Activated CD4-positive, alpha-beta memory T cell treated with anti-CD3 and anti-CD28 coated beads for 36 hours (primary cell): ENCODE measurements at regions not wholly inside any gene's neighbourhood (a gene's known extent, or its start where the extent isn't known, plus 50 kb on each side); places are given as distances from the start of the nearest gene placed in this dataset.

Experiments used
- CTCF ChIA-PET: fragments of 350-600 bp; sonication (Branson Sonifier 250); formaldehyde crosslinking; loops from one replicate; lab custom pipeline; 2021; ENCODE audit warnings: antibody characterized with exemption, inconsistent platforms; lab: Charles Lee
- POLR2A ChIA-PET: fragments of 350-600 bp; sonication (Branson Sonifier 250); formaldehyde crosslinking; loops from one replicate; lab custom pipeline; 2021; ENCODE audit warnings: antibody characterized with exemption; lab: Charles Lee
- DNase-seq: peaks from one replicate; pipeline ENCODE4 v3.0.0-alpha.2; 2020
- H3K27ac Mint-ChIP-seq: one replicate; pipeline ENCODE4 v1.8.0; 2021; ENCODE audit warnings: mixed read lengths
- H3K27me3 Mint-ChIP-seq: one replicate; pipeline ENCODE4 v1.8.0; 2021; ENCODE audit warnings: mixed read lengths
- H3K36me3 Mint-ChIP-seq: one replicate; pipeline ENCODE4 v1.8.0; 2021; ENCODE audit warnings: mixed read lengths
- H3K4me1 Mint-ChIP-seq: one replicate; pipeline ENCODE4 v1.8.0; 2021; ENCODE audit warnings: low read depth, mixed read lengths
- H3K4me3 Mint-ChIP-seq: one replicate; pipeline ENCODE4 v1.8.0; 2021; ENCODE audit warnings: mild to moderate bottlenecking, mixed read lengths
- H3K9me3 Mint-ChIP-seq: one replicate; pipeline ENCODE4 v1.8.0; 2021; ENCODE audit warnings: mixed read lengths
- intact Hi-C: fragments of 100-400 bp; cut with micrococcal nuclease; formaldehyde crosslinking; loops from one replicate; pipeline ENCODE4 v1.15.1; 2023

DNA sequence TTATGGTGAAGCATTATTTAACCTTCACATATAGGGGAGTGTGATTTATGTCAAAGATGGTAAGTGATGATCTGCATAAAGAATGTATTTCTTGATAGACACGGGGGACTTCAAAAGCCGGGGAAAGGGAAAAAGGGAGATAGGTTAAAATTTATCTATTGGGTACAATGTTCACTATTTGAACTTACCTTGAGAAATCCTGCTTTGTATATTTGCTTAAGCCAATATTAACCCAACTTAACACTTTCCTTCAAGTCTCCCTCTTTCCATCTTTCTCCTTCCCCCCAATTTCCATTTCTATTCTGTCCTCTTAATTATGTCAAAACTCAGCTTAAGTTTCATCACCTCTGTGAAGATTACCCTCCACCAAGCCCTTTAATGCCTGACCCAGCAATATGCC, 149.0 kb upstream of the ANK2 start:
- H3K9me3 Mint-ChIP-seq = no peaks in the 10 kb centered on the region
- intact Hi-C loops = no loop called here
- H3K36me3 Mint-ChIP-seq = no peaks in the 10 kb centered on the region
- DNase-seq = no peak
- ChIA-PET POLR2A (no interaction called here), CTCF (no interaction called here)
- H3K4me3 Mint-ChIP-seq = no peak overlapping the region
- no peaks in the 10 kb centered on the region for H3K4me1 Mint-ChIP-seq
- peaks cover 7% of the 10 kb centered on the region for H3K27me3 Mint-ChIP-seq
- no peak overlapping the region for H3K27ac Mint-ChIP-seq

DNA sequence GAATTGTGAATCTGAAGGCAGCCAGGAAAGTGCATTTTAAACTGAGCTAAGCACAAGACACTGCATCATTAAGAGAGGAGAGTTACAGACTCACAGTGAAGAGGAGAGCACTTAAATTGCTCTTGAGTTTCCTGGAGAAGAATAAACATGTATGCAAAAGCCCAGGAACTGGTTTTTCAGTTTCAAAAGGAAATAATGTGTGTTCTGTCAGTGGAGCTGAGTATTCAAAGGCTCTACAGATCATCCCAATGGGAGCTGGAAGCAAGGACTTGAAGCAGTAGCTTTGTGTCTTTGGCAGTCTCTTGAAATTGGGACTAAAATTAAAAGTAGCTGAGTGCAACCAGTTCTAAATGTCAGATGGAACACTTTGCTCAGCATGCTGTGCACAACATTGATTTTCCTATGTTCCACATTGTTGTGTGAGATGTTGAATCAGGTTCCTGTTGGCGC, 147.5 kb upstream of the ANK2 start:
- DNase-seq = no peak
- intact Hi-C loops = no loop called here
- no peaks in the 10 kb centered on the region for H3K4me1 Mint-ChIP-seq
- no peak overlapping the region for H3K4me3 Mint-ChIP-seq
- H3K9me3 Mint-ChIP-seq = no peaks in the 10 kb centered on the region
- ChIA-PET CTCF (interaction anchor here (0.7 kb wide), 1 partner anchor 392 kb away, joined by 4 read pairs; no protein-coding TSS in a partner anchor), POLR2A (no interaction called here)
- peaks cover 7% of the 10 kb centered on the region for H3K27me3 Mint-ChIP-seq
- no peak overlapping the region for H3K27ac Mint-ChIP-seq
- H3K36me3 Mint-ChIP-seq = no peaks in the 10 kb centered on the region

- intact Hi-C loops = no loop called here
- ChIA-PET POLR2A (no interaction called here), CTCF (no interaction called here)
- Mint-ChIP-seq H3K4me1 (peaks cover 5% of the 10 kb centered on the region), H3K4me3 (no peak overlapping the region), H3K36me3 (no peaks in the 10 kb centered on the region), H3K27me3 (peaks cover 9% of the 10 kb centered on the region), H3K27ac (no peak overlapping the region), H3K9me3 (no peaks in the 10 kb centered on the region)
- no peak for DNase-seq
Measured at GRCh38 chr4:112905728-112906127, 143.7 kb upstream of the ANK2 start.

- Mint-ChIP-seq H3K4me1 (peaks cover 5% of the 10 kb centered on the region), H3K36me3 (no peaks in the 10 kb centered on the region), H3K9me3 (no peaks in the 10 kb centered on the region), H3K4me3 (no peak overlapping the region), H3K27me3 (peaks cover 9% of the 10 kb centered on the region), H3K27ac (no peak overlapping the region)
- DNase-seq = no peak
- POLR2A ChIA-PET = no interaction called here
- intact Hi-C loops = no loop called here
- CTCF ChIA-PET = no interaction called here
Measured at GRCh38 chr4:112908511-112908910, 140.9 kb upstream of the ANK2 start.

DNA sequence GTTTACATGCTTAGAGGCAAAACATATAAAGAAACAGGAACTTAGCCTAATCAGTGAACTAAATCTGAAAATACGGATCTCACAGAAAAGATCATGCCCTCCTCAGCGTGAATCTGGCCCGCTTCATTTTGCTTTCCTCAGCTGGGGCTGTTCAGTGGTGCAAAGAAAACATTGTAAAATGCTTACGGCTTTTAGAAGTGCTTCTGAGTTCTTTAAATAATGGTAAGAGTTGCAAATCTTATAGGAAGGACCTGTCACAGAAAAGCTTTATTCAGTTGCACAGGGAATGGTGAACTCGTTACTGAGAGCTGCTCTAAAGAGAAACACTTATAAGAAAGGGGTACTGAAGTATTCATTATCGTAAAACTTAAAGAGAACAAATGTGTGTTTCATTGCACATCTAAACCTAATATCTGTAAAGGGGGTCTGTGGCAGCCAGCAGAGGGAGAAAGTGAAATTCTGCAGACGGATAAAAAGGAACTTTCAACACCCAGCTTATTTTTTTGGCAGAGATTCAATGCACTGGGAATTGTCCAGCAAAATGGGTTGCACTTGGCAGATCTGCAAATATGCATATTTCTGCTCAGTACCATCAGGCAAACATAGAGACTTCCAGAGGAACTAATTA, 139.2 kb upstream of the ANK2 start:
- no peak overlapping the region for H3K4me3 Mint-ChIP-seq
- CTCF ChIA-PET = interaction anchor here (0.7 kb wide), 1 partner anchor 28 kb away, joined by 4 read pairs; no protein-coding TSS in a partner anchor
- POLR2A ChIA-PET = no interaction called here
- peaks cover 7% of the 10 kb centered on the region for H3K27me3 Mint-ChIP-seq
- no peak overlapping the region for H3K27ac Mint-ChIP-seq
- no peak for DNase-seq
- H3K9me3 Mint-ChIP-seq = no peaks in the 10 kb centered on the region
- intact Hi-C loops = no loop called here
- H3K36me3 Mint-ChIP-seq = no peaks in the 10 kb centered on the region
- peaks cover 5% of the 10 kb centered on the region for H3K4me1 Mint-ChIP-seq

- intact Hi-C loops = no loop called here
- no peaks in the 10 kb centered on the region for H3K4me1 Mint-ChIP-seq
- DNase-seq = no peak
- H3K36me3 Mint-ChIP-seq = no peaks in the 10 kb centered on the region
- H3K27ac Mint-ChIP-seq = no peak overlapping the region
- no peak overlapping the region for H3K4me3 Mint-ChIP-seq
- POLR2A ChIA-PET = no interaction called here
- H3K9me3 Mint-ChIP-seq = no peaks in the 10 kb centered on the region
- CTCF ChIA-PET = no interaction called here
- no peaks in the 10 kb centered on the region for H3K27me3 Mint-ChIP-seq
Measured at GRCh38 chr4:112916868-112917267, 132.6 kb upstream of the ANK2 start.

GRCh38 chr4:112923516-112923915, 125.9 kb upstream of the ANK2 start:
- CTCF ChIA-PET = interaction anchor here (2.4 kb wide), 1 partner anchor 14 kb away, joined by 14 read pairs; no protein-coding TSS in a partner anchor
- Mint-ChIP-seq H3K4me1 (no peaks in the 10 kb centered on the region), H3K4me3 (no peak overlapping the region), H3K36me3 (no peaks in the 10 kb centered on the region), H3K27ac (no peak overlapping the region), H3K9me3 (no peaks in the 10 kb centered on the region), H3K27me3 (peaks cover 1% of the 10 kb centered on the region)
- intact Hi-C loops = no loop called here
- no peak for DNase-seq
- POLR2A ChIA-PET = no interaction called here

GRCh38 chr4:112926819-112927218, 122.6 kb upstream of the ANK2 start:
- Mint-ChIP-seq H3K4me1 (no peaks in the 10 kb centered on the region), H3K27me3 (peaks cover 9% of the 10 kb centered on the region), H3K4me3 (no peak overlapping the region), H3K36me3 (no peaks in the 10 kb centered on the region), H3K27ac (no peak overlapping the region), H3K9me3 (no peaks in the 10 kb centered on the region)
- POLR2A ChIA-PET = no interaction called here
- intact Hi-C loops = no loop called here
- CTCF ChIA-PET = interaction anchor here (1.3 kb wide), 1 partner anchor 24 kb away, joined by 3 read pairs; no protein-coding TSS in a partner anchor
- DNase-seq = no peak

DNA sequence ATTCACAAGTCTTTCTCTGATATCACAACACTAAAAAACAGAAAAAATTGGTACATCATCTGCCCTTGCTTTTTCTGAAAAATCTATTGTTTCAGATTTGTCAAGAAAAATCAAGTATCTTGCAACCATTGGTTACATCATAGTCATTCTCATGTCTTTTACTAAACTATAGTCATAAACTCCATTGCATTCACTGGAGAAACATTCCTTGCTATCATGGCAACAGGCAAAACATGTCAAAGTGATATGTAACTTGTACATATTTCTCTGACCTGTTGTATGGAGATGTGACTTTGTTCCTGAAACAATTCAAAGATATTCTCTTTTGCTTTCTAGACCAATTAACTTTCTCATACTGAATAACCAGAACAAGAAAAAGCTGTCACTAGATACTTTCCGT, 121.9 kb upstream of the ANK2 start:
- Mint-ChIP-seq H3K27ac (no peak overlapping the region), H3K9me3 (no peaks in the 10 kb centered on the region), H3K27me3 (peaks cover 9% of the 10 kb centered on the region), H3K36me3 (no peaks in the 10 kb centered on the region), H3K4me3 (no peak overlapping the region), H3K4me1 (no peaks in the 10 kb centered on the region)
- intact Hi-C loops = no loop called here
- ChIA-PET POLR2A (no interaction called here), CTCF (interaction anchor here (3.3 kb wide), 1 partner anchor 10 kb away, joined by 14 read pairs; no protein-coding TSS in a partner anchor)
- DNase-seq = no peak

GRCh38 chr4:112931001-112931400, 118.5 kb upstream of the ANK2 start:
- no peak for DNase-seq
- H3K27me3 Mint-ChIP-seq = peaks cover 9% of the 10 kb centered on the region
- H3K4me1 Mint-ChIP-seq = no peaks in the 10 kb centered on the region
- H3K36me3 Mint-ChIP-seq = no peaks in the 10 kb centered on the region
- H3K4me3 Mint-ChIP-seq = no peak overlapping the region
- H3K9me3 Mint-ChIP-seq = no peaks in the 10 kb centered on the region
- ChIA-PET CTCF (no interaction called here), POLR2A (no interaction called here)
- no peak overlapping the region for H3K27ac Mint-ChIP-seq
- intact Hi-C loops = no loop called here

DNA sequence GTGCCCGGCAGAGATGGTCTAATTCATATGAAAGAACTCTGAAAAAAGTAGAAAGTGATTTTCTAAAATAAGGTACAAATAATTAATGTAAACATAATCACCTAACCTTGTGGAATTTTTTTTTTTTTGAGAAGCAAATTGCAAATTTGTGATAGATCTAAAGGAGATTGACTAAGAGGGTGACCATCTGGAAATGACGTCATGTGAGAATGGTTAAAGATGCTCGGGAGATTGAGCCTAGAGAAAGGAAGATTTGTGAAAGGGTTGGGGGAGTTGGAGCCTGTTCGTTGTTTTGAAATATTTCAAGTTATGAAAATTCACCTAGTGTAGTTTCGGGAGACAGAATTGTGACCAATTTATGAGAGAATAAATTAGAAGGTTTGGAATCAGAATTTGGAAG, 115.7 kb upstream of the ANK2 start:
- H3K27ac Mint-ChIP-seq = no peak overlapping the region
- CTCF ChIA-PET = no interaction called here

DNA sequence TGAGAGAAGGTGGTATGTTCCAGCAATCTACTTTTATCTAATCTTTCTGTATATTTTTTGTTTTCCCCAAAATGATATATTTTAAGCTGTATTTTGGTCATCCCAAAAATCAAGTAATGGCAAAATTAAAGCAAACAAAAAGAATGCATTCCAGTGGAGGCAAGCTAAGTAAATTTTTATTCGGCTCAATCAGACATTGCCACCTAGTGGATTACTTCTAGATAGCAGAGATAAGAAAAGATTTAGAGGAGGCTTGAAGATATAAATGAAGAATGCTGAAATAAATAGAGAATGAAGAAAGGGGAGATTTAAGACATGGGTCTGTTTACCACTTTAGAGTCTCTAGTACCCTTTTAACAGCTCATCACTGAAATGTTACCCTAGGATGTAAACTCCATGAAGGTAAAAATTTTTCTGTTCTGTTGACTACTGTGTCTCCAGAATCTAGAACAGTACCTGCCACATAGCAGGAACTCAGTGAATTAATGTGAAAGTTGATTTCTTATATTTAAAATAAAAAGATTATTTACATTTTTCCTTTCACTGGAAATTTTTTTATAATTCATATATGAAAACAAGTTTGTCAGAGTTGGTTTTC, 110.9 kb upstream of the ANK2 start:
- Mint-ChIP-seq H3K36me3 (no peaks in the 10 kb centered on the region), H3K4me3 (no peak overlapping the region), H3K27ac (no peak overlapping the region), H3K4me1 (no peaks in the 10 kb centered on the region), H3K27me3 (peaks cover 7% of the 10 kb centered on the region), H3K9me3 (no peaks in the 10 kb centered on the region)
- ChIA-PET CTCF (interaction anchor here (0.6 to 3.2 kb wide), 17 partner anchors 8 to 505 kb away, joined by 3 to 22 read pairs (median 6); no protein-coding TSS in a partner anchor), POLR2A (no interaction called here)
- no peak for DNase-seq
- intact Hi-C loops = loop anchor here (1.0 kb wide), 2 partner anchors 172 to 305 kb away; no protein-coding TSS in a partner anchor

More for the DNA sequence above, 115.7 kb upstream of the ANK2 start:
- intact Hi-C loops = no loop called here
- no peaks in the 10 kb centered on the region for H3K9me3 Mint-ChIP-seq
- peaks cover 7% of the 10 kb centered on the region for H3K27me3 Mint-ChIP-seq
- no peak for DNase-seq
- H3K4me3 Mint-ChIP-seq = no peak overlapping the region
- no peaks in the 10 kb centered on the region for H3K36me3 Mint-ChIP-seq
- POLR2A ChIA-PET = no interaction called here
- no peaks in the 10 kb centered on the region for H3K4me1 Mint-ChIP-seq
